ENCODE measurements at regions not wholly inside any gene's neighbourhood (a gene's known extent, or its start where the extent isn't known, plus 50 kb on each side); places are given as distances from the start of the nearest gene placed in this dataset.

GRCh38 chr12:113546916-113547863 lies 75.5 kb upstream of the LHX5 start:
- Histone ChIP-seq H3K4me3 (no peak overlapping the region), H3K9me3 (peaks cover 0 to 19% (median 8%) of the 10 kb centered on the region in 4 donors), H3K27me3 (peaks cover 0 to 60% (median 1%) of the 10 kb centered on the region in 4 donors), H3K27ac (replicated peaks in 1 of 4) (no peak overlapping the region), H3K4me1 (no peaks in the 10 kb centered on the region), H3K36me3 (no peaks in the 10 kb centered on the region)
- DNase-seq (ENCODE audit: extremely low spot score): no peak
- TF ChIP-seq POLR2AphosphoS5 (IDR thresholded peaks at IDR 0.05) (no peak), CTCF (IDR thresholded peaks at IDR 0.05) (no peak), POLR2A (IDR thresholded peaks at IDR 0.05; ENCODE audit: low read depth) (no peak), EP300 (IDR thresholded peaks at IDR 0.05) (no peak)
- intact Hi-C loops (cut with DNase I): no loop called here
- WGBS: 12% methylated on average over 18 of the region's 18 CpGs

GRCh38 chr12:113537751-113538087 lies 66.0 kb upstream of the LHX5 start:
- no peak for TF ChIP-seq EP300 (IDR thresholded peaks at IDR 0.05)
- TF ChIP-seq POLR2A (IDR thresholded peaks at IDR 0.05; ENCODE audit: low read depth): no peak
- no peak for TF ChIP-seq CTCF (IDR thresholded peaks at IDR 0.05)
- TF ChIP-seq POLR2AphosphoS5 (IDR thresholded peaks at IDR 0.05): no peak
- no peaks in the 10 kb centered on the region for H3K36me3 ChIP-seq
- peaks cover 0 to 12% (median 3%) of the 10 kb centered on the region in 4 donors for H3K9me3 ChIP-seq
- 45% methylated on average over 6 of the region's 6 CpGs for WGBS
- H3K4me3 ChIP-seq: no peak overlapping the region
- no peak overlapping the region for H3K27ac ChIP-seq (replicated peaks in 1 of 4)
- H3K27me3 ChIP-seq: peaks cover 0 to 87% (median 12%) of the 10 kb centered on the region in 4 donors
- no peak for DNase-seq (ENCODE audit: extremely low spot score)
- no peaks in the 10 kb centered on the region for H3K4me1 ChIP-seq
- intact Hi-C loops (cut with DNase I): loop anchor here (10.0 kb wide), 1 partner anchor 367 kb away; no protein-coding TSS in a partner anchor

GRCh38 chr12:113537046-113537750 lies 65.5 kb upstream of the LHX5 start:
- H3K27ac ChIP-seq (replicated peaks in 1 of 4): no peak overlapping the region
- H3K27me3 ChIP-seq: peaks cover 0 to 88% (median 12%) of the 10 kb centered on the region in 4 donors
- no peak for DNase-seq (ENCODE audit: extremely low spot score)
- peaks cover 0 to 12% (median 3%) of the 10 kb centered on the region in 4 donors for H3K9me3 ChIP-seq
- no peaks in the 10 kb centered on the region for H3K36me3 ChIP-seq
- TF ChIP-seq POLR2AphosphoS5 (IDR thresholded peaks at IDR 0.05) (no peak), EP300 (IDR thresholded peaks at IDR 0.05) (no peak), POLR2A (IDR thresholded peaks at IDR 0.05; ENCODE audit: low read depth) (no peak), CTCF (IDR thresholded peaks at IDR 0.05) (no peak)
- WGBS: 39% methylated on average over 11 of the region's 11 CpGs
- H3K4me1 ChIP-seq: no peaks in the 10 kb centered on the region
- intact Hi-C loops (cut with DNase I): loop anchor here (10.0 kb wide), 1 partner anchor 368 kb away; no protein-coding TSS in a partner anchor
- no peak overlapping the region for H3K4me3 ChIP-seq

- 76% methylated on average over 5 of the region's 5 CpGs for WGBS
- Histone ChIP-seq H3K27me3 (peaks cover 0 to 88% (median 12%) of the 10 kb centered on the region in 4 donors), H3K4me1 (no peaks in the 10 kb centered on the region), H3K4me3 (no peak overlapping the region), H3K9me3 (peaks cover 0 to 9% (median 3%) of the 10 kb centered on the region in 4 donors), H3K27ac (replicated peaks in 1 of 4) (no peak overlapping the region), H3K36me3 (no peaks in the 10 kb centered on the region)
- TF ChIP-seq EP300 (IDR thresholded peaks at IDR 0.05): no peak
- no peak for TF ChIP-seq POLR2A (IDR thresholded peaks at IDR 0.05; ENCODE audit: low read depth)
- no peak for TF ChIP-seq CTCF (IDR thresholded peaks at IDR 0.05)
- no peak for TF ChIP-seq POLR2AphosphoS5 (IDR thresholded peaks at IDR 0.05)
- intact Hi-C loops (cut with DNase I): loop anchor here (10.0 kb wide), 1 partner anchor 370 kb away; no protein-coding TSS in a partner anchor
- DNase-seq (ENCODE audit: extremely low spot score): no peak
These were observed 63.4 kb upstream of the LHX5 start for GRCh38 chr12:113535100-113535499.

All from esophagus muscularis mucosa (tissue), 4 donors.